Natural killer cell (primary cell): ENCODE measurements at regions not wholly inside any gene's neighbourhood (a gene's known extent, or its start where the extent isn't known, plus 50 kb on each side); places are given as distances from the start of the nearest gene placed in this dataset.
A peak's percentile ranks its signal among the peaks of the same experiment; 100 is the strongest.

Experiments
- ATAC-seq, 3 donors: fragments of 150-1000 bp in 2 of 3; fragments of 200-7000 bp in 1 of 3; cut with Tn5 transposase; 1 replicate in 1 of 3; 2 replicates in 2 of 3; pipeline ENCODE4 v1.10.0; 2021; ENCODE audit warnings: mild to moderate bottlenecking in 2 of 3, moderate library complexity in 2 of 3
- DNase-seq, 2 donors: peaks; one replicate each; pipeline versions ENCODE4 v3.0.0 to v3.0.0-alpha.2; 2013 to 2021; ENCODE audit warnings: mixed read lengths in 1 of 2
- H3K27ac ChIP-seq: one replicate; pipeline ENCODE4 v1.5.1; 2013; ENCODE audit warnings: mild to moderate bottlenecking, low read length
- H3K27me3 ChIP-seq: one replicate; pipeline ENCODE4 v1.6.1; 2013; ENCODE audit warnings: low read length; ENCODE audit not compliant: control insufficient read depth, insufficient read depth
- H3K36me3 ChIP-seq: one replicate; pipeline ENCODE4 v1.6.1; 2013; ENCODE audit warnings: low read length; ENCODE audit not compliant: control insufficient read depth, insufficient read depth
- H3K4me1 ChIP-seq: one replicate; pipeline ENCODE4 v1.6.1; 2013; ENCODE audit warnings: low read length; ENCODE audit not compliant: control insufficient read depth, insufficient read depth
- H3K4me3 ChIP-seq: one replicate; pipeline ENCODE4 v1.5.1; 2013; ENCODE audit warnings: low read length
- H3K9me3 ChIP-seq: one replicate; pipeline ENCODE4 v1.6.1; 2013; ENCODE audit warnings: low read length; ENCODE audit not compliant: control insufficient read depth, insufficient read depth
- H3K27ac Mint-ChIP-seq, 2 donors: one replicate each; pipeline ENCODE4 v1.8.0; 2022; ENCODE audit warnings: mild to moderate bottlenecking in 2 of 2, mixed read lengths in 2 of 2, moderate library complexity in 1 of 2
- H3K27me3 Mint-ChIP-seq, 2 donors: one replicate each; pipeline ENCODE4 v1.8.0; 2022; ENCODE audit warnings: low read depth in 2 of 2, mixed read lengths in 2 of 2
- H3K36me3 Mint-ChIP-seq: one replicate; pipeline ENCODE4 v1.8.0; 2022; ENCODE audit warnings: mixed read lengths
- H3K4me1 Mint-ChIP-seq, 2 donors: one replicate each; pipeline ENCODE4 v1.8.0; 2022; ENCODE audit warnings: mixed read lengths in 2 of 2
- H3K4me3 Mint-ChIP-seq: one replicate; pipeline ENCODE4 v1.8.0; 2022; ENCODE audit warnings: mild to moderate bottlenecking, moderate library complexity, mixed read lengths
- H3K9me3 Mint-ChIP-seq, 2 donors: one replicate each; pipeline ENCODE4 v1.8.0; 2022; ENCODE audit warnings: mixed read lengths in 2 of 2
- CTCF ChIP-seq: fragments of 200-600 bp; IDR thresholded peaks from one replicate; pipeline ENCODE4 v1.8.0; 2022; ENCODE audit warnings: antibody characterized with exemption
- WGBS: methylation state at CpG from one replicate; pipeline ENCODE4 v1.1.7; 2013; ENCODE audit warnings: missing lambda C conversion rate; ENCODE audit not compliant: insufficient coverage; 5-methylcytosine and 5-hydroxymethylcytosine counted together
- intact Hi-C: fragments of 100-400 bp; cut with micrococcal nuclease; formaldehyde crosslinking; loops from one replicate; pipeline ENCODE4 v1.14.2; 2022

- no peak for TF ChIP-seq CTCF
- no peaks in the 10 kb centered on the region for H3K9me3 ChIP-seq
- H3K36me3 Mint-ChIP-seq: no peaks in the 10 kb centered on the region
- no peaks in the 10 kb centered on the region for H3K36me3 ChIP-seq
- no peak for DNase-seq
- 97% methylated on average over 4 of the region's 4 CpGs for WGBS
- peaks cover 29% of the 10 kb centered on the region for H3K4me1 ChIP-seq
- H3K27me3 ChIP-seq: no peaks in the 10 kb centered on the region
- no peak overlapping the region for H3K27ac Mint-ChIP-seq
- ATAC-seq: no peak
- no peak overlapping the region for H3K4me3 ChIP-seq
- peak overlapping the region; percentile 22 for H3K4me3 Mint-ChIP-seq
- no peaks in the 10 kb centered on the region for H3K27me3 Mint-ChIP-seq
- no peak overlapping the region for H3K27ac ChIP-seq
- H3K4me1 Mint-ChIP-seq: peaks cover 37 to 40% of the 10 kb centered on the region in 2 donors
- intact Hi-C loops: no loop called here
- H3K9me3 Mint-ChIP-seq: no peaks in the 10 kb centered on the region
These were observed 241.8 kb upstream of the MCTP2 start for GRCh38 chr15:93989440-93989998.

GRCh38 chr15:93987068-93987467 lies 244.3 kb upstream of the MCTP2 start:
- peak; percentile 21 to 72 for DNase-seq
- Histone ChIP-seq H3K4me3 (no peak overlapping the region), H3K9me3 (no peaks in the 10 kb centered on the region), H3K4me1 (peaks cover 29% of the 10 kb centered on the region), H3K27ac (peak overlapping the region; percentile 74), H3K36me3 (no peaks in the 10 kb centered on the region), H3K27me3 (no peaks in the 10 kb centered on the region)
- ATAC-seq: peak; percentile 76 to 92 (median 87)
- intact Hi-C loops: no loop called here
- peak overlapping the region; percentile 85 for H3K4me3 Mint-ChIP-seq
- H3K4me1 Mint-ChIP-seq: peaks cover 37 to 42% of the 10 kb centered on the region in 2 donors
- no peaks in the 10 kb centered on the region for H3K27me3 Mint-ChIP-seq
- WGBS: 9% methylated on average over 5 of the region's 5 CpGs
- no peak for TF ChIP-seq CTCF
- H3K36me3 Mint-ChIP-seq: no peaks in the 10 kb centered on the region
- no peaks in the 10 kb centered on the region for H3K9me3 Mint-ChIP-seq
- peak overlapping the region; percentile 21 to 86 for H3K27ac Mint-ChIP-seq

- H3K27me3 Mint-ChIP-seq: no peaks in the 10 kb centered on the region
- peak in 1 of 2 donors; percentile 6 for DNase-seq
- Histone ChIP-seq H3K9me3 (no peaks in the 10 kb centered on the region), H3K36me3 (no peaks in the 10 kb centered on the region), H3K4me1 (peaks cover 29% of the 10 kb centered on the region), H3K27ac (peak overlapping the region; percentile 74), H3K27me3 (no peaks in the 10 kb centered on the region), H3K4me3 (no peak overlapping the region)
- peaks cover 39 to 42% of the 10 kb centered on the region in 2 donors for H3K4me1 Mint-ChIP-seq
- ATAC-seq: peak in 2 of 3 donors; percentile 16 to 20
- H3K9me3 Mint-ChIP-seq: no peaks in the 10 kb centered on the region
- no peaks in the 10 kb centered on the region for H3K36me3 Mint-ChIP-seq
- H3K27ac Mint-ChIP-seq: peak overlapping the region; percentile 21 to 86
- H3K4me3 Mint-ChIP-seq: peak overlapping the region; percentile 85
- intact Hi-C loops: no loop called here
- 57% methylated on average over 3 of the region's 3 CpGs for WGBS
- TF ChIP-seq CTCF: no peak
These were observed 244.9 kb upstream of the MCTP2 start for GRCh38 chr15:93986400-93986984.

- Histone ChIP-seq H3K4me1 (peaks cover 29% of the 10 kb centered on the region), H3K27ac (peak overlapping the region; percentile 74), H3K9me3 (no peaks in the 10 kb centered on the region), H3K36me3 (no peaks in the 10 kb centered on the region), H3K27me3 (no peaks in the 10 kb centered on the region), H3K4me3 (no peak overlapping the region)
- ATAC-seq (peak in 2 of 3 donors; percentile 41 to 44), DNase-seq (no peak)
- peak overlapping the region; percentile 85 for H3K4me3 Mint-ChIP-seq
- no peak for TF ChIP-seq CTCF
- H3K9me3 Mint-ChIP-seq: no peaks in the 10 kb centered on the region
- 25% methylated on average over 5 of the region's 5 CpGs for WGBS
- H3K36me3 Mint-ChIP-seq: no peaks in the 10 kb centered on the region
- intact Hi-C loops: no loop called here
- peaks cover 45 to 46% of the 10 kb centered on the region in 2 donors for H3K4me1 Mint-ChIP-seq
- no peaks in the 10 kb centered on the region for H3K27me3 Mint-ChIP-seq
- H3K27ac Mint-ChIP-seq: peak overlapping the region; percentile 21 to 86
These were observed 245.4 kb upstream of the MCTP2 start for GRCh38 chr15:93985925-93986324.
